ENCODE measurements at regions not wholly inside any gene's neighbourhood (a gene's known extent, or its start where the extent isn't known, plus 50 kb on each side); places are given as distances from the start of the nearest gene placed in this dataset.
"Not testable (repeated sequence)": the region's sequence is repeated elsewhere in the genome, so short reads cannot be mapped to it uniquely, and the experiment has no call there.

- no peak for DNase-seq
These were observed 463.2 kb downstream of the KLHL13 start for GRCh38 chrX:117653396-117653795.

GRCh38 chrX:117645639-117646038, 471.0 kb downstream of the KLHL13 start:
- no peak for DNase-seq

- DNase-seq = no peak
These were observed 474.5 kb downstream of the KLHL13 start for GRCh38 chrX:117641913-117642656.

GRCh38 chrX:117636826-117637225, 479.8 kb downstream of the KLHL13 start:
- DNase-seq = no peak

GRCh38 chrX:117633277-117633676, 483.3 kb downstream of the KLHL13 start:
- DNase-seq = no peak

- DNase-seq = no peak
These were observed 488.2 kb downstream of the KLHL13 start for GRCh38 chrX:117628381-117628780.

GRCh38 chrX:117610806-117611205, 505.8 kb downstream of the KLHL13 start:
- DNase-seq = no peak

GRCh38 chrX:117610049-117610448, 506.6 kb downstream of the KLHL13 start:
- DNase-seq = no peak

GRCh38 chrX:117607561-117607960, 509.0 kb downstream of the KLHL13 start:
- no peak for DNase-seq

- not testable (repeated sequence) for DNase-seq
These were observed 510.5 kb downstream of the KLHL13 start for GRCh38 chrX:117606101-117606500.

- no peak for DNase-seq
These were observed 546.5 kb downstream of the KLHL13 start for GRCh38 chrX:117570160-117570559.

GRCh38 chrX:117568238-117568637, 548.4 kb downstream of the KLHL13 start:
- no peak for DNase-seq

- no peak for DNase-seq
These were observed 572.7 kb downstream of the KLHL13 start for GRCh38 chrX:117543885-117544284.

GRCh38 chrX:117539090-117539418, 577.6 kb downstream of the KLHL13 start:
- DNase-seq = no peak

- no peak for DNase-seq
These were observed 578.2 kb downstream of the KLHL13 start for GRCh38 chrX:117538178-117539089.

GRCh38 chrX:117532339-117532738, 584.3 kb downstream of the KLHL13 start:
- DNase-seq = no peak

- no peak for DNase-seq
These were observed 593.6 kb downstream of the KLHL13 start for GRCh38 chrX:117522725-117523700.

GRCh38 chrX:117517994-117518393, 598.6 kb downstream of the KLHL13 start:
- DNase-seq = no peak

- no peak for DNase-seq
These were observed 605.2 kb downstream of the KLHL13 start for GRCh38 chrX:117511379-117511778.

GRCh38 chrX:117510453-117510852, 606.2 kb downstream of the KLHL13 start:
- peak; percentile 14 for DNase-seq

- no peak for DNase-seq
These were observed 608.6 kb downstream of the KLHL13 start for GRCh38 chrX:117508021-117508420.

- no peak for DNase-seq
These were observed 629.2 kb downstream of the KLHL13 start for GRCh38 chrX:117487421-117487820.

GRCh38 chrX:117483950-117484349, 632.7 kb downstream of the KLHL13 start:
- no peak for DNase-seq
